Chondrocyte (in vitro differentiated cells): ENCODE measurements at regions not wholly inside any gene's neighbourhood (a gene's known extent, or its start where the extent isn't known, plus 50 kb on each side); places are given as distances from the start of the nearest gene placed in this dataset.

Experiments used
- DNase-seq: peaks from one replicate; pipeline ENCODE4 v3.0.0; 2021; ENCODE audit warnings: mixed read lengths, low spot score
- H3K27ac Mint-ChIP-seq: one replicate; pipeline ENCODE4 v1.8.0; 2021; ENCODE audit warnings: mild to moderate bottlenecking, moderate library complexity, mixed read lengths; ENCODE audit not compliant: unreplicated experiment
- H3K27me3 Mint-ChIP-seq: 2 replicates; pipeline ENCODE4 v1.8.0; 2021; ENCODE audit warnings: low read depth, mixed read lengths
- H3K36me3 Mint-ChIP-seq: 2 replicates; pipeline ENCODE4 v1.8.0; 2021; ENCODE audit warnings: low read depth, mixed read lengths
- H3K4me1 Mint-ChIP-seq: 2 replicates; pipeline ENCODE4 v1.8.0; 2021; ENCODE audit warnings: low read depth, mild to moderate bottlenecking, mixed read lengths
- H3K4me3 Mint-ChIP-seq: one replicate; pipeline ENCODE4 v1.8.0; 2021; ENCODE audit warnings: mild to moderate bottlenecking, moderate library complexity, mixed read lengths; ENCODE audit not compliant: unreplicated experiment
- H3K9me3 Mint-ChIP-seq: 2 replicates; pipeline ENCODE4 v1.8.0; 2021; ENCODE audit warnings: low read depth, mixed read lengths
- CTCF ChIP-seq: fragments of 200-600 bp; sonication (generic); IDR thresholded peaks from 2 replicates; pipeline ENCODE4 v1.5.0; 2021; ENCODE audit warnings: antibody characterized with exemption, mild to moderate bottlenecking, moderate library complexity

GRCh38 chr6:134424165-134424797 lies 106.4 kb upstream of the SGK1 start:
- no peak for DNase-seq
- no peak for TF ChIP-seq CTCF
- Mint-ChIP-seq H3K4me3 (no peak overlapping the region), H3K27me3 (no peaks in the 10 kb centered on the region), H3K9me3 (peaks cover 2% of the 10 kb centered on the region), H3K4me1 (peaks cover 45% of the 10 kb centered on the region), H3K27ac (no peak overlapping the region), H3K36me3 (no peaks in the 10 kb centered on the region)

- DNase-seq: no peak
- Mint-ChIP-seq H3K4me1 (peaks cover 48% of the 10 kb centered on the region), H3K27me3 (no peaks in the 10 kb centered on the region), H3K27ac (peak overlapping the region; percentile 97), H3K9me3 (peaks cover 2% of the 10 kb centered on the region), H3K36me3 (no peaks in the 10 kb centered on the region), H3K4me3 (peak overlapping the region; percentile 30)
- no peak for TF ChIP-seq CTCF
These were observed 104.7 kb upstream of the SGK1 start for GRCh38 chr6:134422426-134423231.

DNA sequence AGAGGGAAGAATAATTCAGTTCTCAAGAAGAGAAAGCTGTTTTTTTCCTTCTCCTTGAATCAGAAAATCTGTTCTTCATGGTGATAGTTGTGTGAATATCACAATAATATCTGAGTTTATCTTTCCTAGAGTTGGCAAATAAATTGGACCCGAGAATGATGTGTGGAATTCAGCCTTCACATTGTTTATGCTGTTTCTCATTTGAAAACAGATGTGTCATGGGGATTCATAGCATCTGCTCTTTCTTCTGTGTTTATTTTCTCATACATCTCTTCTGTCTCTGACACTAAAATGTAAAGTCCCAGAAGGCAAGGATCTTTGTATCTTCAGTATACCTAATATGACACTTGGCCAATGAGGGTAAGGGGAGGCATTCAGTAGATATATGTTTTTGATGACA lies 103.6 kb upstream of the SGK1 start:
- Mint-ChIP-seq H3K4me3 (no peak overlapping the region), H3K9me3 (peaks cover 2% of the 10 kb centered on the region), H3K27ac (peak overlapping the region; percentile 89), H3K27me3 (no peaks in the 10 kb centered on the region), H3K36me3 (no peaks in the 10 kb centered on the region), H3K4me1 (peaks cover 48% of the 10 kb centered on the region)
- DNase-seq: no peak
- no peak for TF ChIP-seq CTCF

DNA sequence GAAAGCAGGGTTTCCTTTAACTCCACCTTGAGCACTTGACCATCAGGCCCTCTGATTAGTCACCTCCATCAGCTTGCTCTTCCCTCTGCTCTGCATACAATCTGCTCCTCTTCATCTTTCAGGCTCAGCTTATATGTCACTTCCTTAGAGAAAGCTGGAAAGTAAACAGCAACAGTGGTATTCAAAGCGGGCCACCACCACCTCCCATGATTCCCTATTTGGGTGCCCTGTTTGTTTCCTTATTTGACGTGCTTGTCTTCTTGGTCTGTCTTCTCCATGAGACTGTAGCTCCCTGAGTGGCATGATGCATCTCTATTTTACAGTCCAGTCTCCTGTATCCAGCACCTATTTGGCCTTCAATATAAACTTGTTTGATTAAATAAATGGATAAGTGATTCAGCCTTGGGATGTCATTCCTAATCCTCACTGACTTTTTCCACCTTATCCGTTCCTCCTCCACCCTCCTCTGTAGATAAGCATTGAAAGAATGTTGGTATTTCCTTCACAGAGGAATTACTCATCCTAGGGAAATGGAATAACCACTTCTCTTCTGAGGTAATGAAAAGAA lies 102.8 kb upstream of the SGK1 start:
- Mint-ChIP-seq H3K4me1 (peaks cover 47% of the 10 kb centered on the region), H3K27me3 (no peaks in the 10 kb centered on the region), H3K4me3 (no peak overlapping the region), H3K27ac (peak overlapping the region; percentile 85), H3K9me3 (peaks cover 2% of the 10 kb centered on the region), H3K36me3 (no peaks in the 10 kb centered on the region)
- no peak for TF ChIP-seq CTCF
- DNase-seq: no peak

GRCh38 chr6:134419716-134420115 lies 101.8 kb upstream of the SGK1 start:
- TF ChIP-seq CTCF: no peak
- Mint-ChIP-seq H3K4me1 (peaks cover 44% of the 10 kb centered on the region), H3K27ac (peak overlapping the region; percentile 23)

More at GRCh38 chr6:134419716-134420115, 101.8 kb upstream of the SGK1 start:
- Mint-ChIP-seq H3K27me3 (no peaks in the 10 kb centered on the region), H3K36me3 (no peaks in the 10 kb centered on the region), H3K9me3 (peaks cover 2% of the 10 kb centered on the region), H3K4me3 (no peak overlapping the region)
- DNase-seq: no peak
